ENCODE measurements at regions not wholly inside any gene's neighbourhood (a gene's known extent, or its start where the extent isn't known, plus 50 kb on each side); places are given as distances from the start of the nearest gene placed in this dataset.
"Not testable (repeated sequence)": the region's sequence is repeated elsewhere in the genome, so short reads cannot be mapped to it uniquely, and the experiment has no call there.

- intact Hi-C loops (cut with micrococcal nuclease; ENCODE audit: unreplicated experiment); POLR2A ChIA-PET; H4K20me1 ChIP-seq (ENCODE audit: insufficient read depth, low read length); H2AFZ ChIP-seq (ENCODE audit: low read length); CTCF ChIA-PET (ENCODE audit: unreplicated experiment); H3K9me3 ChIP-seq (ENCODE audit: low read length); H3K79me2 ChIP-seq (ENCODE audit: insufficient read depth, low read depth, low read length); H3K9me2 ChIP-seq (ENCODE audit: insufficient read depth, low read length); H3K36me3 ChIP-seq (ENCODE audit: insufficient read depth, low read length); BruUV-seq (replicated peaks): not testable (repeated sequence)
- H3K4me1 ChIP-seq (ENCODE audit: insufficient read depth, low read length, poor library complexity, severe bottlenecking), result peaks cover 60% of the 10 kb centered on the region
- H3K4me3 ChIP-seq (ENCODE audit: low read depth, low read length, poor library complexity, severe bottlenecking), result peak overlapping the region; percentile 28
- peak; percentile 64 for DNase-seq (ENCODE audit: low spot score)
- peak overlapping the region; percentile 83 for H3K27ac ChIP-seq (ENCODE audit: low read depth, low read length, poor library complexity, severe bottlenecking)
- H3K4me2 ChIP-seq (ENCODE audit: low read length), result peak overlapping the region; percentile 60
These were observed 311.7 kb downstream of the BCL2L11 start for GRCh38 chr2:111432423-111432822.

DNA sequence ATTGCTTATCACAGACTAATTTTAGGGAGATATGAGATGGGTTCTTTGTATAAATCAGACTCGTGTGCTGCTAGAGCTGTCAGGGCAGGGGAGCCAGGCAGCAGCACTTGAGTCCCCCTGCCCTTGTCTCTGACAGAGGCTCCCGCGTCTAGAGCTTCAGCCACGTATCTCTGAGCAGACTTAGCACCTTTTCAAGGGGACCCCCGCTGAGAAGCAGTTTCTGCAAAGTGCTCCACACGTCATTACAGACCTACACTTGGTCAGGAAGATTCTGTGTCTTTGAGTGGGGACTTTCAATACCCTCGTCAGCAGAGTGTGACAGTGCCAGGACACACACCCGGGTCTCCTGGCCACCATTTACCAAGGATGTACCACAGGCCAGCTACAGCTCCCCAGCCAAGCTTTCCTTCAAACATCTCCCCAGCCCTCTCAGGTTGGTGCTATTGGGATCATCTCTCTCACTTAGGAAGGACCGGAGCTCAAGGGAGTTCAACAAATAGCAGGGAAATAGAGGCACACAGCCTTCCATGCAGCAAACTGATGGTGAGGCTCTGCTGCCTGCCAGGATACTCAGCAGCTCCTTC, 312.3 kb downstream of the BCL2L11 start:
- H3K9me3 ChIP-seq (ENCODE audit: low read length); H3K79me2 ChIP-seq (ENCODE audit: insufficient read depth, low read depth, low read length); intact Hi-C loops (cut with micrococcal nuclease; ENCODE audit: unreplicated experiment); H3K9me2 ChIP-seq (ENCODE audit: insufficient read depth, low read length); H4K20me1 ChIP-seq (ENCODE audit: insufficient read depth, low read length); H3K4me3 ChIP-seq (ENCODE audit: low read depth, low read length, poor library complexity, severe bottlenecking); BruUV-seq (replicated peaks); DNase-seq (ENCODE audit: low spot score); CTCF ChIA-PET (ENCODE audit: unreplicated experiment); H2AFZ ChIP-seq (ENCODE audit: low read length); H3K36me3 ChIP-seq (ENCODE audit: insufficient read depth, low read length); POLR2A ChIA-PET: not testable (repeated sequence)
- peak overlapping the region; percentile 50 for H3K4me2 ChIP-seq (ENCODE audit: low read length)
- H3K27ac ChIP-seq (ENCODE audit: low read depth, low read length, poor library complexity, severe bottlenecking), result peak overlapping the region; percentile 83
- H3K4me1 ChIP-seq (ENCODE audit: insufficient read depth, low read length, poor library complexity, severe bottlenecking), result peaks cover 61% of the 10 kb centered on the region

- H3K4me3 ChIP-seq (ENCODE audit: low read depth, low read length, poor library complexity, severe bottlenecking); POLR2A ChIA-PET; BruUV-seq (replicated peaks); CTCF ChIA-PET (ENCODE audit: unreplicated experiment); intact Hi-C loops (cut with micrococcal nuclease; ENCODE audit: unreplicated experiment); H4K20me1 ChIP-seq (ENCODE audit: insufficient read depth, low read length); H3K4me2 ChIP-seq (ENCODE audit: low read length); H2AFZ ChIP-seq (ENCODE audit: low read length); H3K79me2 ChIP-seq (ENCODE audit: insufficient read depth, low read depth, low read length); H3K27ac ChIP-seq (ENCODE audit: low read depth, low read length, poor library complexity, severe bottlenecking); H3K9me2 ChIP-seq (ENCODE audit: insufficient read depth, low read length); H3K9me3 ChIP-seq (ENCODE audit: low read length); H3K36me3 ChIP-seq (ENCODE audit: insufficient read depth, low read length): not testable (repeated sequence)
- peaks cover 61% of the 10 kb centered on the region for H3K4me1 ChIP-seq (ENCODE audit: insufficient read depth, low read length, poor library complexity, severe bottlenecking)
- DNase-seq (ENCODE audit: low spot score), result peak; percentile 12
These were observed 313.3 kb downstream of the BCL2L11 start for GRCh38 chr2:111433892-111434607.

- not testable (repeated sequence) for BruUV-seq (replicated peaks)
These were observed 313.9 kb downstream of the BCL2L11 start for GRCh38 chr2:111434608-111434939.

DNA sequence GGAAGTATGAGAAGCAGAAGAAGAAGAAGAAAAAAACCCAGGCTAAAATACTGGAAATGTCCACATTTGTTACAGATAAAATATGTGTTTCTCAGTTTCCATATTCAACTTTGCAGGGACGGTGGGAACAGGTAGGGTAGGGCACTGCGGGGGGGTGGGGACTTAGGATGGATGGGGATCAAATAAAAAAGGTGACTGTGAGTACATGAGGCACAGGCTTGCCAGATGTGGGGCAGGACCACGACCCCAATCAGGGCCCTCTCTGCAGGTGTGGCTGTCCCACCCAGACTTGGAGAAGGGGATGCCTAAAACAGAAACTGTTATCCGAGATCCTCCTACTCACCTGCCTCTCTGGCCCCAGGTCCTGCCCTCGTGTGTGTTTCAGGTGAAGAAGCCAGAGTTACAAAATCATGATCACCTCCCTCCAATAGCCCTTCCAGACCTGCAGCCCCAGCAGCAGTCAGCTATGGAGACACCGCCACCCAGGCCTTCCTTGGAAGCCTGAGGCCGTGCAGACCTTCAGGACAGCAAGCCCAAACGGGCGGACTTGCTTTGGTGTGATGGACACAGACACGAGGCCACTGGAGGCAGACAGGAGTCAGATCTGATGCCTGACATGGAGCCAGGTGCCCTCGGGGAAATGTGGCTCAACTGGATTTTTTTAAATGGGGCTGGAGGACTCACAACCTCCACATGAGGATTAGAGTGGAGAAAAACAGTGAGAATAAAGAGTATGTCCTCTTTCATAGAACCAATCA, 315.0 kb downstream of the BCL2L11 start:
- peak overlapping the region; percentile 55 for H3K27ac ChIP-seq (ENCODE audit: low read depth, low read length, poor library complexity, severe bottlenecking)
- BruUV-seq (replicated peaks); H3K9me2 ChIP-seq (ENCODE audit: insufficient read depth, low read length); DNase-seq (ENCODE audit: low spot score); H3K79me2 ChIP-seq (ENCODE audit: insufficient read depth, low read depth, low read length); H2AFZ ChIP-seq (ENCODE audit: low read length); H4K20me1 ChIP-seq (ENCODE audit: insufficient read depth, low read length); CTCF ChIA-PET (ENCODE audit: unreplicated experiment); intact Hi-C loops (cut with micrococcal nuclease; ENCODE audit: unreplicated experiment); POLR2A ChIA-PET; H3K9me3 ChIP-seq (ENCODE audit: low read length); H3K36me3 ChIP-seq (ENCODE audit: insufficient read depth, low read length); H3K4me3 ChIP-seq (ENCODE audit: low read depth, low read length, poor library complexity, severe bottlenecking): not testable (repeated sequence)
- H3K4me1 ChIP-seq (ENCODE audit: insufficient read depth, low read length, poor library complexity, severe bottlenecking), result peaks cover 54% of the 10 kb centered on the region
- peak overlapping the region; percentile 47 for H3K4me2 ChIP-seq (ENCODE audit: low read length)

More at GRCh38 chr2:111434608-111434939, 313.9 kb downstream of the BCL2L11 start:
- H3K9me2 ChIP-seq (ENCODE audit: insufficient read depth, low read length); CTCF ChIA-PET (ENCODE audit: unreplicated experiment); H3K79me2 ChIP-seq (ENCODE audit: insufficient read depth, low read depth, low read length); H3K27ac ChIP-seq (ENCODE audit: low read depth, low read length, poor library complexity, severe bottlenecking); H2AFZ ChIP-seq (ENCODE audit: low read length); intact Hi-C loops (cut with micrococcal nuclease; ENCODE audit: unreplicated experiment); DNase-seq (ENCODE audit: low spot score); H3K9me3 ChIP-seq (ENCODE audit: low read length); POLR2A ChIA-PET; H4K20me1 ChIP-seq (ENCODE audit: insufficient read depth, low read length); H3K4me2 ChIP-seq (ENCODE audit: low read length); H3K36me3 ChIP-seq (ENCODE audit: insufficient read depth, low read length); H3K4me3 ChIP-seq (ENCODE audit: low read depth, low read length, poor library complexity, severe bottlenecking): not testable (repeated sequence)
- peaks cover 61% of the 10 kb centered on the region for H3K4me1 ChIP-seq (ENCODE audit: insufficient read depth, low read length, poor library complexity, severe bottlenecking)

- intact Hi-C loops (cut with micrococcal nuclease; ENCODE audit: unreplicated experiment); H3K36me3 ChIP-seq (ENCODE audit: insufficient read depth, low read length); H3K9me2 ChIP-seq (ENCODE audit: insufficient read depth, low read length); H3K27ac ChIP-seq (ENCODE audit: low read depth, low read length, poor library complexity, severe bottlenecking); BruUV-seq (replicated peaks); H3K9me3 ChIP-seq (ENCODE audit: low read length); H3K79me2 ChIP-seq (ENCODE audit: insufficient read depth, low read depth, low read length); H4K20me1 ChIP-seq (ENCODE audit: insufficient read depth, low read length); H3K4me3 ChIP-seq (ENCODE audit: low read depth, low read length, poor library complexity, severe bottlenecking); H2AFZ ChIP-seq (ENCODE audit: low read length); DNase-seq (ENCODE audit: low spot score); H3K4me2 ChIP-seq (ENCODE audit: low read length); POLR2A ChIA-PET; CTCF ChIA-PET (ENCODE audit: unreplicated experiment): not testable (repeated sequence)
- peaks cover 56% of the 10 kb centered on the region for H3K4me1 ChIP-seq (ENCODE audit: insufficient read depth, low read length, poor library complexity, severe bottlenecking)
These were observed 315.7 kb downstream of the BCL2L11 start for GRCh38 chr2:111436411-111436810.
